Right lobe of liver (tissue), 4 donors: ENCODE measurements at regions not wholly inside any gene's neighbourhood (a gene's known extent, or its start where the extent isn't known, plus 50 kb on each side); places are given as distances from the start of the nearest gene placed in this dataset.

Experiments used
- CTCF ChIP-seq, 4 donors: fragments of 200-600 bp in 3 of 4; fragments of 450-650 bp in 1 of 4; IDR thresholded peaks; one replicate each; pipeline versions ENCODE4 v1.5.1 to v1.8.0; 2016 to 2022; ENCODE audit warnings: antibody characterized with exemption in 4 of 4, mild to moderate bottlenecking in 2 of 4
- POLR2A ChIP-seq: fragments of 450-650 bp; IDR thresholded peaks from one replicate; pipeline ENCODE4 v1.6.1; 2017; ENCODE audit warnings: antibody characterized with exemption, mild to moderate bottlenecking
- donor health status: DM: no; HTN: no; CAD: no.
- donor health status: DM: no; HTN: no; CAD: no.
- donor health status: DM: no; HTN: yes; CAD: no.

GRCh38 chr13:72166102-72166650 lies 299.2 kb upstream of the DACH1 start:
- no peak for TF ChIP-seq CTCF (IDR thresholded peaks at IDR 0.05)
- no peak for TF ChIP-seq POLR2A
